HG02588 (cell line): ENCODE measurements at regions not wholly inside any gene's neighbourhood (a gene's known extent, or its start where the extent isn't known, plus 50 kb on each side); places are given as distances from the start of the nearest gene placed in this dataset.

ENCODE experiments used
- ATAC-seq: cut with Tn5 transposase; IDR thresholded peaks from one replicate; pipeline ENCODE4 v1.9.1; 2021; ENCODE audit warnings: mild to moderate bottlenecking, moderate library complexity; ENCODE audit not compliant: unreplicated experiment

- ATAC-seq: no peak
Measured at GRCh38 chr6:22668307-22668706, 98.9 kb downstream of the HDGFL1 start.

- ATAC-seq: no peak
Measured at GRCh38 chr6:22668717-22669116, 99.4 kb downstream of the HDGFL1 start.

DNA sequence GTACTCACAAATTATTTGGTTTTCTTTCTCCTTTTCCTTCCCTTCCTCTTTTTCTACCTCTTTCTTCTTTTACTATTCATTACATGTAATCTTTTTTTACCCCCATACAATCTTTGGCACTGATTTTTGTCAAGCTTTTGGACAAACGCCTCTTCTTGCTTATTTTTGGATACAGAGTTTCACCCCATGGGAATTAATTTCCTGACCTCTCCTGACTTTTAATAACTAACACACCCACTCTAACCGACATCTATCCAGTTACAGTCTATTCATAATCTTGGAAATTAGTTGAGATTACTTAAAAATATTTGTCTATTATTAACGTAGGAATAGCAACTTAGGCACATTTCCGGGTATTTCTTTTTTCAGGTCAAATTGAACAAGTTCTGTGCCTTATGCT, 101.2 kb downstream of the HDGFL1 start:
- ATAC-seq: no peak

- no peak for ATAC-seq
Measured at GRCh38 chr6:22673474-22673873, 104.1 kb downstream of the HDGFL1 start.

GRCh38 chr6:22680950-22681349, 111.6 kb downstream of the HDGFL1 start:
- ATAC-seq: no peak

DNA sequence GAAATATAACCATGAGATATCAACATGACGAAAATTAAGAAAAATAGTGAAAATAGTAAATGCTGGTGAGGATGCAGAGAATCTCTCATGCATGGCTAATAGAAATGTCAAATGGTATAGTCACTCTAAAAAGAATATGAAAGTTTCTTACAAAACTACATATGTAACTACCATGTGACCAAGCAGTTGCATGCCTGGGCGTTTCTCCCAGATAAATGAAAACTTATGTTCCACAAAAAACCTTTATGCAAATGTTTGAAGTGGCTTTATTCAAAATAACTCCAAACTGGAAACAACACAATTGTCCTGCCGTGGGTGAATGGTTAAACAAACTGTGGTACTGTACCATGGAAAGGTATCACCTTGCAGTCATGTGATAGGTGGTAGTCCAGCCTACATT, 112.4 kb downstream of the HDGFL1 start:
- ATAC-seq: no peak

GRCh38 chr6:22682979-22683378, 113.6 kb downstream of the HDGFL1 start:
- no peak for ATAC-seq

DNA sequence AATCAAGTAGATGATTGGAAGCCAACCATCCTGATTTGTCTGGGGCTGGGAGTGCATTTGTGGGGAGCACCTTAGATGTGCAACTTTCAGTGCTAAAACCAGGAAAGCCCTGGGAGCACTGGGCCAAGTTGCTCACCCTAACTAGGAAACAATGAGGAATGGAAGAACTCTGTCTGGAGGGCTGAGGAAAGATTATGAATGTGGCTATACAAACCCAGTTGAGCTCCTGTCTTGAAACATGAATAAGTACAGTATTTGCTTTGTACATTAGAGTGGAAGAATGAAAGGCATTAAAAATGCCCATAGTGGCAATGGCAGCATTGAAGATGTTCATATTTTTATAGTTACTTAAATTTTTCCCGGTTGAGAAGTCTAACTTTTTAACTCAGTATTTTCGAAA, 121.1 kb downstream of the HDGFL1 start:
- ATAC-seq: no peak

- no peak for ATAC-seq
Measured at GRCh38 chr6:22694092-22694724, 124.8 kb downstream of the HDGFL1 start.

GRCh38 chr6:22696481-22696880, 127.1 kb downstream of the HDGFL1 start:
- ATAC-seq: no peak

DNA sequence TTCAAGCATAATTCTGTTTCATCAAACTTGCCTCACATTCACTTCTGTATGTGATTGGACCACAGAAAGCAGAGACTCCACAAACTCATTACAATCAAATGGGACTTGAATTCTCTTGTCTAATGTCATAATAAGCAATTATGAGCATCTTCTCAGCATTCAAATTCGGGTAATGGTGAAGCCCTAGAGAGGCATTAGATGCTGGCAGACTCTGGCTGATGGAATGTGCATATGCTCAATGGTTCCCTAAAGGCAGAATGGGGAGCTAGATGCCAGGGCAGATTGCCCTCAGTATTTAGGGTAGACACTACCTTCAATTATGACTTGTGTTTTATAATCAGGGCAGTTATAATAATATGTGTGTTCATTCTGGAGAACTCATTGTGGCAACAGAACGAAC, 127.9 kb downstream of the HDGFL1 start:
- ATAC-seq: no peak

DNA sequence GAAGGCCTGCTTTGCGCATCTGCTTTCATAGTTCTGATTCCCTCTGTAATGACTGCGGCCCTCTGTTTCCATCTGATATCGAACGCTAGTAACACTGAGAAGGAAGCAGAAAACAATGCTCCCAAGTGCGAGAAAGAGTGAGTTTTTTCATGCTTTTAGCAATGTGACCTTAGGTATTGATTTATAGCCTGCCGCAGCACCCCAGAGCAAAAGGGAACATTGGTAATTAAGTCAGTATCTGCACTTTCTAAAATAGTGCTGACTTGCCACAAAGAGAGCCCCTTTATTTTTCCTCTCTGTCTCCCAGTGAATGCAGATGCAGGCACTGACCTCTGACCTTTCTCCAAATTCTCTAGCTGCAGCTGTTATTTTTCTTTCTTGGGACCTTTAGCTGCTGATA, 129.8 kb downstream of the HDGFL1 start:
- ATAC-seq: no peak

GRCh38 chr6:22706651-22707050, 137.3 kb downstream of the HDGFL1 start:
- no peak for ATAC-seq

- ATAC-seq: no peak
Measured at GRCh38 chr6:22708469-22708868, 139.1 kb downstream of the HDGFL1 start.

GRCh38 chr6:22709803-22710202, 140.4 kb downstream of the HDGFL1 start:
- no peak for ATAC-seq

GRCh38 chr6:22716721-22717120, 147.4 kb downstream of the HDGFL1 start:
- ATAC-seq: no peak

- ATAC-seq: no peak
Measured at GRCh38 chr6:22717915-22718314, 148.5 kb downstream of the HDGFL1 start.

- no peak for ATAC-seq
Measured at GRCh38 chr6:22722913-22723312, 153.5 kb downstream of the HDGFL1 start.

DNA sequence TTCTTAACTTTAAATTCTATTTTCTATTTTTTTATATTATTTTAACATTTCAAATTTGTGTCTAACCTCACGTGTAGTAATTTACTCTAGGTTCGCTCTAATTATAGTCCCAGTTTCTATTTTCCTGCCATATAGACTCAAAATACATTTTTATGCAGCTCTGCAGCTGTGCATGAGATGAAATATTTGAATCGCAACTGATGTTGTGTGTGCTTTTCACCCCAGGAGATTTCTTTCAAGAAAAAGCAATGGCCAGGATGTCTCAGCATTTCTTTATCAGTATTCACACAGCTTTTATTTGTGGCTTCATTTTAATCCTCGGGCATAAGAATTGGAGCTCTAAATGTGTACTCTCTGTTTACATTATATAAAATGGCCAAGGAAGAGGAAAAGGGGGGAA, 157.6 kb downstream of the HDGFL1 start:
- ATAC-seq: no peak

GRCh38 chr6:22727710-22728109, 158.3 kb downstream of the HDGFL1 start:
- no peak for ATAC-seq

- ATAC-seq: no peak
Measured at GRCh38 chr6:22732176-22732970, 163.0 kb downstream of the HDGFL1 start.

DNA sequence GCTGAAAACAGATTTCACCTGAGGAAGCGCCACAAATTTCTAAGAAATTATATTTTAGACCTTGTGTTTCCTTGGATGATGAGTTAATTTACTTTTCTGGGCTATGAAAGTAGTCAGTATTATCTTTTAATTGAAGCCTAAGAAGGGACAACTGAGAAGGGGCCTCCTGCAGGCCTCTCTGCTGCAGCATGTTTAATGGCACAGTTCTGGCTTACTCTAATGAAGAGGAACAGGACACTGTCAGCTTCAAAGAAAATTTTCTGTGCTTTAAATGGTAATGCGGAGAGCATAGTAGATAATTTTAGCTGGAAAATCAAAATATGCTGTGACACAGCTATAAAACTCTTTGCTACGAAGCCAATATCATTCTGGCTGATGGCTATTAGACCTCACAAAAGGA, 167.4 kb downstream of the HDGFL1 start:
- ATAC-seq: no peak

DNA sequence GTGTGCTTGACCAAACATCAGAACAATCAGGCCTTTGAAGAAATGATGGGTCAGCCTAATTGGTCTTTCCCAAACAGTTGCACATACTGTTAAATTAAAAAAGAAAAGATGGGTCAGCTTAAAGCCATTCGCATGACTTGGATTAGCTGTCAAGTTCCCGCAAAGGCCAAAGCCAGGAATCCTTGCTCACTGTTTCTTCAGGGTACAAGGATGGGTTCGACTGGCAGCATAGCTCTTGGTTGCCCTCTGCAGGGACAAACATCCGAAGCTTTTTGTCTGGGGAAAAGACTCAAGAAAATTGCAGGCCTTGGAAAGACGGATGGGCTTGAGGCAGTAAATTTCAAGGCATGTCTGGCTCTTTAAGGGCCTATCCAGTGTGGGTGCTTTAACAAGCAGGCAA, 168.0 kb downstream of the HDGFL1 start:
- ATAC-seq: no peak
